ENCODE measurements at regions not wholly inside any gene's neighbourhood (a gene's known extent, or its start where the extent isn't known, plus 50 kb on each side); places are given as distances from the start of the nearest gene placed in this dataset.

DNA sequence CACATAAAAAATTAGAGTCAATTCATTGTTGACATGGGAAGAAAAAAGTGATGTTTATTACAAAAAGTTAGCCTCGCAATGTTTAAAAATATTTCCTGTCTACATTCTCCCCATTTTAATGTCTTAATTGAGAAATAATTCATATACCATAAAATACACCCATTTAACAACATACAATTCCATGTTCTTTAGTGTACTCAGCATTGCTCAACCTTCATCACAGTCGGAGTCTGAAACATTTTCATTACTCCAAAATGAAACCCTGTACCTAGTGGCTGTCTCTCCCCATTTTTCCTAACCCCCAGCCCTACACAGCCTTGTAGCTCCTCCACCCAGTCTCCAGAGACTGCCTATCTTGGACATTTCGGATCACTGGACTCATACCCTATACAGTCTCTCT is 103.9 kb upstream of the CBLN2 start:
- Histone ChIP-seq H3K4me1 (no peaks in the 10 kb centered on the region), H3K27ac (no peak overlapping the region), H3K4me3 (no peak overlapping the region), H3K36me3 (no peaks in the 10 kb centered on the region), H3K27me3 (no peaks in the 10 kb centered on the region), H3K9me3 (no peaks in the 10 kb centered on the region)
- TF ChIP-seq POLR2A (IDR thresholded peaks at IDR 0.05): no peak
- TF ChIP-seq, protein P1, sequence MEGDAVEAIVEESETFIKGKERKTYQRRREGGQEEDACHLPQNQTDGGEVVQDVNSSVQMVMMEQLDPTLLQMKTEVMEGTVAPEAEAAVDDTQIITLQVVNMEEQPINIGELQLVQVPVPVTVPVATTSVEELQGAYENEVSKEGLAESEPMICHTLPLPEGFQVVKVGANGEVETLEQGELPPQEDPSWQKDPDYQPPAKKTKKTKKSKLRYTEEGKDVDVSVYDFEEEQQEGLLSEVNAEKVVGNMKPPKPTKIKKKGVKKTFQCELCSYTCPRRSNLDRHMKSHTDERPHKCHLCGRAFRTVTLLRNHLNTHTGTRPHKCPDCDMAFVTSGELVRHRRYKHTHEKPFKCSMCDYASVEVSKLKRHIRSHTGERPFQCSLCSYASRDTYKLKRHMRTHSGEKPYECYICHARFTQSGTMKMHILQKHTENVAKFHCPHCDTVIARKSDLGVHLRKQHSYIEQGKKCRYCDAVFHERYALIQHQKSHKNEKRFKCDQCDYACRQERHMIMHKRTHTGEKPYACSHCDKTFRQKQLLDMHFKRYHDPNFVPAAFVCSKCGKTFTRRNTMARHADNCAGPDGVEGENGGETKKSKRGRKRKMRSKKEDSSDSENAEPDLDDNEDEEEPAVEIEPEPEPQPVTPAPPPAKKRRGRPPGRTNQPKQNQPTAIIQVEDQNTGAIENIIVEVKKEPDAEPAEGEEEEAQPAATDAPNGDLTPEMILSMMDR (IDR thresholded peaks at IDR 0.05): no peak
- no peak for DNase-seq
- intact Hi-C loops (cut with DNase I; ENCODE audit: low total_unique reads): no loop called here

DNA sequence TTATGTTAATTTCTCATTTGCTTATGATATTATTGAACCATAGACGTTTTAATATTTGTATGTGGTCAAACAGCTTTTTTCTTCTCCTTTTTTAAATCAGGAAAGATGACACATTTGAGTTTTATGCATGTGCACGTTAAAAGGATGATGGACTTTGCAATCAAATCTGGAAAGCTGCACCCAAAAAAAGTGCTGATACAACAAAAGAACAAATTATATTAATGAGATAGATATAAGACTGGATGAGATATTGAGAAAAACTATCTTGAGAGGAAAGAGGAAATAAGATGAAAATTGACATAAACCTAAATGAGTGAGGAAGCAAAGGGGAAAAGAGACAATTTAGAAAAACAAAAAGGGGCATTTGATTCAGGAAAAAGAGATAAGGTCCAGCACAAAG is 96.4 kb upstream of the CBLN2 start:
- Histone ChIP-seq H3K4me3 (no peak overlapping the region), H3K36me3 (no peaks in the 10 kb centered on the region), H3K27ac (no peak overlapping the region), H3K9me3 (no peaks in the 10 kb centered on the region), H3K27me3 (no peaks in the 10 kb centered on the region), H3K4me1 (no peaks in the 10 kb centered on the region)
- intact Hi-C loops (cut with DNase I; ENCODE audit: low total_unique reads): no loop called here
- TF ChIP-seq, protein P1 (IDR thresholded peaks at IDR 0.05): no peak
- no peak for TF ChIP-seq POLR2A (IDR thresholded peaks at IDR 0.05)
- DNase-seq: no peak

DNA sequence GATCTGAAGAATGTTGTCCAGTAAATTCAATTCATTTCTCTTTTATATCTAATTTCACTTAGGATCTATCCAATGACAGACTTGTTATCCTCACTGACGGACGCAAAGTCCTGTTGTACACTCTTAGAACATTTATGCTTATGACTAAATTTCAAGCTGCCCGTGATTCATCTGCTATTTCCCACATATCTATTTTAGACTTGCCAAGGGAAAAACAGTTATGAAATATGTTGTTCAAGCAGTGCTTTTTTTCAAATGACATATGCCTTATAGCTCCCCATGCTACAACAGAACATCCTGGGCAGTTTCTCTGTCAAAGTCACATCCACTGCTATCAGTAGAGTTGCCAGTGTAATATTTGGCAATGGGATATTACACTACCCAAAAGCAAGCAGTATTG is 94.2 kb upstream of the CBLN2 start:
- Histone ChIP-seq H3K27me3 (no peaks in the 10 kb centered on the region), H3K4me1 (no peaks in the 10 kb centered on the region), H3K4me3 (no peak overlapping the region), H3K27ac (no peak overlapping the region), H3K9me3 (no peaks in the 10 kb centered on the region), H3K36me3 (no peaks in the 10 kb centered on the region)
- DNase-seq: no peak
- no peak for TF ChIP-seq POLR2A (IDR thresholded peaks at IDR 0.05)
- TF ChIP-seq, protein P1 (IDR thresholded peaks at IDR 0.05): no peak
- intact Hi-C loops (cut with DNase I; ENCODE audit: low total_unique reads): no loop called here

DNA sequence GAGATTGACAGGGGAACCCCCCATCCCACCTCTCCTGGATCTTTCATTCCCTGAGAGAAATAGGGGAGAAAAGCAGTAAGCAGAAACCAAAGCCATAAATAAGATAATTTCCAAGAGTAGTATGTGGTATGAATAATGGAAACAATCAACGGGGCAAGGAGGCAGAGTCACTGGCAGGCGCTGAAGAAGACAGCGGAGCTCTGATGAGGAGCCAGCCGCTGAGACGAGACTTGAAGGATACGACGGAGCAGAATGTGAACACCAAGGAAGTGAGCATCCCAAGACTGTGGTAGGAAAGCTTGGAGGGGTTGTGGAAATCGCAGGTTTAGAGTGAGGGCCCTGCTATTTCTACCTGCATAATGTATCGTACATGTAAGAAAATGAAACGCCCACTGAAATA is 93.6 kb upstream of the CBLN2 start:
- Histone ChIP-seq H3K27me3 (no peaks in the 10 kb centered on the region), H3K9me3 (no peaks in the 10 kb centered on the region), H3K4me1 (no peaks in the 10 kb centered on the region), H3K4me3 (no peak overlapping the region), H3K27ac (no peak overlapping the region), H3K36me3 (no peaks in the 10 kb centered on the region)
- no peak for DNase-seq
- TF ChIP-seq, protein P1 (IDR thresholded peaks at IDR 0.05): no peak
- no peak for TF ChIP-seq POLR2A (IDR thresholded peaks at IDR 0.05)
- intact Hi-C loops (cut with DNase I; ENCODE audit: low total_unique reads): no loop called here

DNA sequence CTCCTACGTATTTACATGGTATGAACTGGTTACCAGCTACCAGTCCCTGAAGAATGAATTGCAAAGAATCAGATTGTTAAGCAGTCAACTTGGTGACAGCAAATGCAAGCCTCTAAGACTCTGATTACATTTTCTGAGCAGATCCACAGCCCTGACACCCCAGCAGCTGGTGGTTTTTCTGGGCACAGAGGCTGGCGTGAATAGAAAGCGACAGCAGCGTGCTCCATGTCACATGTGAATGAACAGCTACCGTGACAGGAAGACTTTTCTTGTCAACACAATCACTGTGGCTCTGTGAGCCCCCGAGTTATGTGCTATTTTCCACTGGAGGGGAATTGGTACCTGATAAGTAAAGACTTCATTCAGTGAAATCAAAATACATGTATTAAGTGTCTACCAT is 93.2 kb upstream of the CBLN2 start:
- Histone ChIP-seq H3K4me1 (no peaks in the 10 kb centered on the region), H3K36me3 (no peaks in the 10 kb centered on the region), H3K27ac (no peak overlapping the region), H3K4me3 (no peak overlapping the region), H3K27me3 (no peaks in the 10 kb centered on the region), H3K9me3 (no peaks in the 10 kb centered on the region)
- DNase-seq: no peak
- intact Hi-C loops (cut with DNase I; ENCODE audit: low total_unique reads): no loop called here
- no peak for TF ChIP-seq POLR2A (IDR thresholded peaks at IDR 0.05)
- TF ChIP-seq, protein P1 (IDR thresholded peaks at IDR 0.05): no peak
